ENCODE measurements at regions not wholly inside any gene's neighbourhood (a gene's known extent, or its start where the extent isn't known, plus 50 kb on each side); places are given as distances from the start of the nearest gene placed in this dataset.

GRCh38 chr20:39277185-39277584 is 315.0 kb downstream of the DHX35 start:
- H3K36me3 ChIP-seq (replicated peaks; ENCODE audit: low read depth, low read length): no peaks in the 10 kb centered on the region
- H3K4me1 ChIP-seq (ENCODE audit: low read length): no peaks in the 10 kb centered on the region
- H3K4me3 ChIP-seq (ENCODE audit: low read length): no peak overlapping the region
- H3K9ac ChIP-seq (ENCODE audit: low read length): no peak overlapping the region
- no peaks in the 10 kb centered on the region for H3K79me2 ChIP-seq (ENCODE audit: low read length)
- H3K9me3 ChIP-seq (ENCODE audit: insufficient read depth, low read length): no peaks in the 10 kb centered on the region
- no peaks in the 10 kb centered on the region for H3K27me3 ChIP-seq (ENCODE audit: low read depth, low read length)
- H2AFZ ChIP-seq (ENCODE audit: low read depth, low read length): no peak overlapping the region
- no peak overlapping the region for H3K4me2 ChIP-seq (ENCODE audit: low read length)
- TF ChIP-seq EZH2phosphoT487 (IDR thresholded peaks at IDR 0.05; ENCODE audit: low read depth): no peak
- no peaks in the 10 kb centered on the region for H4K20me1 ChIP-seq (ENCODE audit: insufficient read depth, low read length)
- no peak overlapping the region for H3K27ac ChIP-seq (ENCODE audit: low read length)

- H3K27ac ChIP-seq (ENCODE audit: low read length): no peak overlapping the region
- TF ChIP-seq EZH2phosphoT487 (IDR thresholded peaks at IDR 0.05; ENCODE audit: low read depth) (no peak), CTCF (IDR thresholded peaks at IDR 0.05; ENCODE audit: low read depth, low read length) (no peak)
- H2AFZ ChIP-seq (ENCODE audit: low read depth, low read length): no peak overlapping the region
- no peaks in the 10 kb centered on the region for H4K20me1 ChIP-seq (ENCODE audit: insufficient read depth, low read length)
- H3K36me3 ChIP-seq (replicated peaks; ENCODE audit: low read depth, low read length): no peaks in the 10 kb centered on the region
- no peak overlapping the region for H3K4me3 ChIP-seq (ENCODE audit: low read length)
- no peak overlapping the region for H3K9ac ChIP-seq (ENCODE audit: low read length)
- H3K79me2 ChIP-seq (ENCODE audit: low read length): no peaks in the 10 kb centered on the region
- no peaks in the 10 kb centered on the region for H3K4me1 ChIP-seq (ENCODE audit: low read length)
- H3K27me3 ChIP-seq (ENCODE audit: low read depth, low read length): no peaks in the 10 kb centered on the region
- H3K4me2 ChIP-seq (ENCODE audit: low read length): no peak overlapping the region
- no peaks in the 10 kb centered on the region for H3K9me3 ChIP-seq (ENCODE audit: insufficient read depth, low read length)
Observed at GRCh38 chr20:39270837-39271604, 308.9 kb downstream of the DHX35 start.

- Histone ChIP-seq H3K4me1 (ENCODE audit: low read length) (no peaks in the 10 kb centered on the region), H3K27ac (ENCODE audit: low read length) (no peak overlapping the region), H3K27me3 (ENCODE audit: low read depth, low read length) (no peaks in the 10 kb centered on the region), H3K9ac (ENCODE audit: low read length) (no peak overlapping the region), H3K9me3 (ENCODE audit: insufficient read depth, low read length) (no peaks in the 10 kb centered on the region), H2AFZ (ENCODE audit: low read depth, low read length) (no peak overlapping the region), H3K36me3 (replicated peaks; ENCODE audit: low read depth, low read length) (no peaks in the 10 kb centered on the region), H4K20me1 (ENCODE audit: insufficient read depth, low read length) (no peaks in the 10 kb centered on the region), H3K79me2 (ENCODE audit: low read length) (no peaks in the 10 kb centered on the region), H3K4me3 (ENCODE audit: low read length) (no peak overlapping the region), H3K4me2 (ENCODE audit: low read length) (no peak overlapping the region)
- TF ChIP-seq EZH2phosphoT487 (IDR thresholded peaks at IDR 0.05; ENCODE audit: low read depth) (no peak), CTCF (IDR thresholded peaks at IDR 0.05; ENCODE audit: low read depth, low read length) (no peak)
Observed at GRCh38 chr20:39269493-39270217, 307.5 kb downstream of the DHX35 start.

GRCh38 chr20:39268981-39269461 is 306.9 kb downstream of the DHX35 start:
- Histone ChIP-seq H3K27me3 (ENCODE audit: low read depth, low read length) (no peaks in the 10 kb centered on the region), H3K79me2 (ENCODE audit: low read length) (no peaks in the 10 kb centered on the region), H3K4me3 (ENCODE audit: low read length) (no peak overlapping the region), H4K20me1 (ENCODE audit: insufficient read depth, low read length) (no peaks in the 10 kb centered on the region), H3K36me3 (replicated peaks; ENCODE audit: low read depth, low read length) (no peaks in the 10 kb centered on the region), H3K9me3 (ENCODE audit: insufficient read depth, low read length) (no peaks in the 10 kb centered on the region), H3K4me2 (ENCODE audit: low read length) (no peak overlapping the region), H3K27ac (ENCODE audit: low read length) (no peak overlapping the region), H3K4me1 (ENCODE audit: low read length) (no peaks in the 10 kb centered on the region), H3K9ac (ENCODE audit: low read length) (no peak overlapping the region), H2AFZ (ENCODE audit: low read depth, low read length) (no peak overlapping the region)
- TF ChIP-seq EZH2phosphoT487 (IDR thresholded peaks at IDR 0.05; ENCODE audit: low read depth) (no peak), CTCF (IDR thresholded peaks at IDR 0.05; ENCODE audit: low read depth, low read length) (peak; percentile 100)
